ENCODE measurements at regions not wholly inside any gene's neighbourhood (a gene's known extent, or its start where the extent isn't known, plus 50 kb on each side); places are given as distances from the start of the nearest gene placed in this dataset.

GRCh38 chr22:48378673-48379072 lies 1449.0 kb downstream of the BRD1 start:
- TF ChIP-seq EP300 (IDR thresholded peaks at IDR 0.05) (no peak), POLR2AphosphoS5 (IDR thresholded peaks at IDR 0.05) (no peak)
- TF ChIP-seq, protein P1, sequence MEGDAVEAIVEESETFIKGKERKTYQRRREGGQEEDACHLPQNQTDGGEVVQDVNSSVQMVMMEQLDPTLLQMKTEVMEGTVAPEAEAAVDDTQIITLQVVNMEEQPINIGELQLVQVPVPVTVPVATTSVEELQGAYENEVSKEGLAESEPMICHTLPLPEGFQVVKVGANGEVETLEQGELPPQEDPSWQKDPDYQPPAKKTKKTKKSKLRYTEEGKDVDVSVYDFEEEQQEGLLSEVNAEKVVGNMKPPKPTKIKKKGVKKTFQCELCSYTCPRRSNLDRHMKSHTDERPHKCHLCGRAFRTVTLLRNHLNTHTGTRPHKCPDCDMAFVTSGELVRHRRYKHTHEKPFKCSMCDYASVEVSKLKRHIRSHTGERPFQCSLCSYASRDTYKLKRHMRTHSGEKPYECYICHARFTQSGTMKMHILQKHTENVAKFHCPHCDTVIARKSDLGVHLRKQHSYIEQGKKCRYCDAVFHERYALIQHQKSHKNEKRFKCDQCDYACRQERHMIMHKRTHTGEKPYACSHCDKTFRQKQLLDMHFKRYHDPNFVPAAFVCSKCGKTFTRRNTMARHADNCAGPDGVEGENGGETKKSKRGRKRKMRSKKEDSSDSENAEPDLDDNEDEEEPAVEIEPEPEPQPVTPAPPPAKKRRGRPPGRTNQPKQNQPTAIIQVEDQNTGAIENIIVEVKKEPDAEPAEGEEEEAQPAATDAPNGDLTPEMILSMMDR (IDR thresholded peaks at IDR 0.05) = no peak
